ENCODE measurements at regions not wholly inside any gene's neighbourhood (a gene's known extent, or its start where the extent isn't known, plus 50 kb on each side); places are given as distances from the start of the nearest gene placed in this dataset.
"Not testable (repeated sequence)": the region's sequence is repeated elsewhere in the genome, so short reads cannot be mapped to it uniquely, and the experiment has no call there.

GRCh38 chr7:11988186-11988585 lies 156.2 kb upstream of the THSD7A start:
- in situ Hi-C loops (cut with HindIII; ENCODE audit: low sequenced_read_pairs) = no loop called here

DNA sequence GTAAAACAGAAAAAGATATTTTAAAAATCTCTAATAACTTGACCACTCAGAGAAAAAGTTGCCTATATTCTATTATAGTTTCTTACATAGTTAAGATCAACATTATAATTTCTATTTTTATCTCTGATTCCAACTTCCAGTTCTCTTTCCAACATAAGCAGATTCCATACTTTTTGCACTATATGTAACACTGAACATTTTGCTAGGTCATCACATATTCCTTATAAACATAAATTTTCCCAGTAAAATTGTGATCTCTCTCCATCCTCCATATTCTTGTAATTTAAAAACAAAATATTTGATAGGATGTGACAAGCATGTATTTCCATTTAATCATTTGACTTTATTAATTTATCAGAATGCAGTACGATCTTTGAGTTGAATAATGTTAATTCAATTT lies 170.4 kb upstream of the THSD7A start:
- in situ Hi-C loops (cut with HindIII; ENCODE audit: low sequenced_read_pairs) = no loop called here

GRCh38 chr7:12004581-12004980 lies 172.6 kb upstream of the THSD7A start:
- in situ Hi-C loops (cut with HindIII; ENCODE audit: low sequenced_read_pairs) = no loop called here

- in situ Hi-C loops (cut with HindIII; ENCODE audit: low sequenced_read_pairs) = no loop called here
These were observed 175.6 kb upstream of the THSD7A start for GRCh38 chr7:12007576-12007975.

- in situ Hi-C loops (cut with HindIII; ENCODE audit: low sequenced_read_pairs) = no loop called here
These were observed 182.0 kb upstream of the THSD7A start for GRCh38 chr7:12013983-12014382.

DNA sequence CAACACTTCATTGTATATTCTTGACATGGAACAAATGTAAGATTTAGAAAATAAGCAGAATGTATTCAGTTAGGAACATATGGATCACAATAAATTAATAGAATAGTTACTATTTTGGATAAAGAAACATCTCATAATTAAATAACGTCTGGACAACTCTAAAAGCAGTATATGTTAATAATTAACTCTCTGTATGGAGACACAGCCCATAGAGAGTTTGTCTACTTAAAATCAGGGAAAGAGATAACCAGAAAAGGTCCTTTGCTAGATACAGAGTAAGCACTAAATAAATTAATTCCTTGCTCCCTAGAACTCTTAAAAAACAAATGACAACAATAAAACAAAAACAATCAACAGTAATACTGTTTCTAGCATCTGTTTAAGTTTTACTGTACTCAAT lies 184.4 kb upstream of the THSD7A start:
- in situ Hi-C loops (cut with HindIII; ENCODE audit: low sequenced_read_pairs) = no loop called here

GRCh38 chr7:12017046-12017445 lies 185.0 kb upstream of the THSD7A start:
- in situ Hi-C loops (cut with HindIII; ENCODE audit: low sequenced_read_pairs) = no loop called here

GRCh38 chr7:12022011-12022410 lies 189.1 kb upstream of the TMEM106B start:
- in situ Hi-C loops (cut with HindIII; ENCODE audit: low sequenced_read_pairs) = not testable (repeated sequence)

DNA sequence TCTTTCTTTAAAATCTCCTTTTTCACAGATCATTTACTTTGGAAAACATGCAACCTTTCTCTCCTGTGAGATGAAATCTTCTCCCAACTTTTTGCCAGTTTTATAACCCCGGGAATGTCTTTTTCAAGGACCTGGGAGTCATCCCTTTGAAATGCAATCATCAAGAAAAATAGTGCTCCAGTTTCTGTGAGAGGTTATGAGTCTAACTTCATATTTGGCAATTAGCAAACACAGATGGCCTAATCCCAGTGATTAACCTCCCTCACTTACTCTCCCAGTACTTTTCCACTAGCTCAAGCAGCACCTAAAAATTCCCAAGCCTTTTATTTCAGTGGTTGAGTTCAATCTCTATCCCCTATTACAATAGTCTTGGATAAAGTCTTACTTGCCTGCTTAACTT lies 185.8 kb upstream of the TMEM106B start:
- in situ Hi-C loops (cut with HindIII; ENCODE audit: low sequenced_read_pairs) = no loop called here

DNA sequence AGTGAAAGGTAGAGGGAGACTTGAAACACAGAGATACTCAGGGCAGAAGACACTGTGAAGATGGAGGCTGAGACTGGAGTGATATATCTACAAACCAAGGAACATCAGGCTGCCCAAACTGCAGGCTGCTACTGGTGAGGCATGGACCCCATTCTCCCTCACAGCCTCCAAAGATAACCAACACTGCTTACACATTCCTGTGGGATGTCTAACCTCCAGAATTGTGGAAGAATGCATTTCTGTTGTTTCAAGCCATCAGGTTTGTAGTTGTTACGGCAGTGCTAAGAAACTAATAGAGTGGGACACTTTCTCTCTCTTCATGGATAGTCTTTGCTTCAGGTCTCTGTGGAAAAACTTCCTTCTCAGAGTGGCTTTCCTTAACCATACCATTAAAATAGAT lies 182.6 kb upstream of the TMEM106B start:
- in situ Hi-C loops (cut with HindIII; ENCODE audit: low sequenced_read_pairs) = no loop called here

- in situ Hi-C loops (cut with HindIII; ENCODE audit: low sequenced_read_pairs) = no loop called here
These were observed 181.0 kb upstream of the TMEM106B start for GRCh38 chr7:12030116-12030515.

DNA sequence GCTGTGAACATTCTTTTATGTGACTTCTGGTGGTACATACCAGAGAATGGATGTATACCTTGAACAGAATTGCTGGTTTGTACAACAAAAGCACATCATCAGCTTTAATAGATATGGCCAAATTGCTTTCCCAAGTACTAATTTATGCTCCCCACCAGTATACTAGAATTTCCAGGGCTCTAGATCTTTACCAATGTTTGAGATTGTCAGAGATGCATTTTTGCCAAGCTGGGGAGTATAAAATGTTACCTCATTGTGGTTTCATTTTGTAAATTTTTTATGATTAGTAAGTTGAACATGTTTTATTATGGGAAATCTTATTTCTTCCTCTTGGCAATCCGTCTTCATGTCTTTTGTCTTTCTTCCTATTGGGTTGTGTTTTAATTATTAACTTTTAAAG lies 179.9 kb upstream of the TMEM106B start:
- in situ Hi-C loops (cut with HindIII; ENCODE audit: low sequenced_read_pairs) = no loop called here

GRCh38 chr7:12031638-12032037 lies 179.5 kb upstream of the TMEM106B start:
- in situ Hi-C loops (cut with HindIII; ENCODE audit: low sequenced_read_pairs) = no loop called here

DNA sequence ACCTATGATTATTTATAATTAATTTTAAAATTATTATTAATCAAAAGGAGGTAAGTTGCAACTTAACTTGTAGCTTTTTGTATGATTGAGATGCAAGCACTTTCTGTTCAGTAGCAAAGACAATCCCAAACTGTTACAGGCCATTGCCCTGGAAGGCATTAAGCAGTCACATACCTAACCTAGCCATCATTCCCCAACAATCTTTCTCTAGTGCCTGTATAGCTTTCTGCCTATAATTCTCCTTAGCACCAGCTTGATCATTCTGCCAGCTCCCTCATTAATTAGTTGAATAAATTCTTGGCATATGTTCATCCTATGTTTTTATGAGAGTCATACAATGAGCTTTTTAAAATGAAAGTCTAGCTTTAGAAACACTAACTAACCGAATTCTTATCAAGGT lies 178.9 kb upstream of the TMEM106B start:
- in situ Hi-C loops (cut with HindIII; ENCODE audit: low sequenced_read_pairs) = no loop called here

DNA sequence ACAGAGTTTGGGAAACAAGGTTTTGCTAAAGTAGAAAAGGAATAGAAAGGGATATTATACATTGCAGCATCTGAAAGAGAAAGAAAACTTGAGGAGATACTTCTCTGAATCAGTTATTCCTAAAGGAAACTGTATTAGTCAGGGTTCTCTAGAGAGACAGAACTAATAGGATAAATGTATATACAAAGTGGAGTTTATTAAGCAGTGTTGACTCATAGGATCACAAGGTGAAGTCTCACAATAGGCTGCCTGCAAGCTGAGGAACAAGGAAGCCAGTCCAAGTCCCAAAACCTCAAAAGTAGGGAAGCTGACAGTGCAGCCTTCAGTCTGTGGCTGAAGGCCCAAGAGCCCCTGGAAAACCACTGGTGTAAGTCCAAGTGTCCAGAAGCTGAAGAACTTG lies 167.6 kb upstream of the TMEM106B start:
- in situ Hi-C loops (cut with HindIII; ENCODE audit: low sequenced_read_pairs) = not testable (repeated sequence)

DNA sequence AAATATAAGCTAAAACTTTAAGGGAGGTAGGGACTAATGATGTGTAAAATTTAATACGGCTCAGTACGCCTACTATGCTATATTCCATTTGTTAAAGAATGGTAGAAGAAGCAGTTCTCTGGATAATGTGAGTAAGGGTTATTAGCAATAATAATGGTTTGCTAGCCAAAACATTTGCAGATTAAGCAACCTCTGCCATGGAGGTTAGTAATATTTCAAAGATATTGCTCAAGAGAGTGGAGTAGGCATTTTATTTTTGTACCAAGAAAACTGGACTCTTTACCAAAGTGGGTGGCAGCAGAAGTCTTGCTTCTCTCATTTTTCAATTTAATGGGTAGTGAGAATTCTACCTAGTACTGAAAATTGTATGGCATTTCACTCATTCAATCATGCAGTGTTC lies 158.9 kb upstream of the TMEM106B start:
- in situ Hi-C loops (cut with HindIII; ENCODE audit: low sequenced_read_pairs) = no loop called here

DNA sequence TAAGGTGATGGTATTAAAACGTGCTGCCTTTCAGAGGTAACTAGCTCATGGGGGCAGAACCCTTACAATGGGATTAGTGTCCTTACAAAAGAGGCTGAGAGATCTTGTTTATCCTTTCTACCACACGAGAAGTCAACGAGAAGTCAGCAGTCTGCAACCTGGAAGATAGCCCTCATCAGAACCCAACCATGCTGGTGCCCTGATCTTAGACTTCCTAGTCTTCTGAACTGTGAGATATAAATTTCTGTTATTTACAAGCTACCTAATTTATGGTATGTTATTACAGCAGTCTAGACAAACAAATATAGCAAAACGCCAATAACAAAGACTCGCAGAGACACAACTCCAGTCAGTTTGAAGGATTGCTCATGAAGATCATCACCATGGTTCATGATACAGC lies 157.5 kb upstream of the TMEM106B start:
- in situ Hi-C loops (cut with HindIII; ENCODE audit: low sequenced_read_pairs) = no loop called here

GRCh38 chr7:12054830-12055229 lies 156.3 kb upstream of the TMEM106B start:
- in situ Hi-C loops (cut with HindIII; ENCODE audit: low sequenced_read_pairs) = no loop called here

- in situ Hi-C loops (cut with HindIII; ENCODE audit: low sequenced_read_pairs) = no loop called here
These were observed 154.7 kb upstream of the TMEM106B start for GRCh38 chr7:12056381-12056780.

GRCh38 chr7:12056977-12057376 lies 154.1 kb upstream of the TMEM106B start:
- in situ Hi-C loops (cut with HindIII; ENCODE audit: low sequenced_read_pairs) = no loop called here

DNA sequence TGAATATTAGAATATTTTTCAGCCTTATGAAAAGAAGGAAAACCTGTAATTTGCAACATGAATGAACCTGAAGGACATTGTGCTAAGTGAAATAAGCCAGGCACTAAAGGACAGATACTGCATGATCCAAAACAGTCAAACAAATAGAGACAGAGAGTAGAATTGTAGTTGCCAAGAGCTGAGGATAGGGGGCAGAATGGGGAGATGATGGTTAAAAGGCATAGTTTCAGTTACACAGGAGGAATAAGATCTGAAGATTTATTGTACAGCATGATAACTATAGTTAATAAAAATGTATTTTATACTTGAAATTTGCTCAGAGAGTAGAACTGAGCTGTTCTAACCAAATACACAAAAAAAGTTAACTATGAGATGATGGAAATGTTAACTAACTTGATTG lies 149.0 kb upstream of the TMEM106B start:
- in situ Hi-C loops (cut with HindIII; ENCODE audit: low sequenced_read_pairs) = no loop called here

GRCh38 chr7:12064586-12065127 lies 146.4 kb upstream of the TMEM106B start:
- in situ Hi-C loops (cut with HindIII; ENCODE audit: low sequenced_read_pairs) = no loop called here

- in situ Hi-C loops (cut with HindIII; ENCODE audit: low sequenced_read_pairs) = no loop called here
These were observed 145.1 kb upstream of the TMEM106B start for GRCh38 chr7:12066004-12066403.

GRCh38 chr7:12066521-12066920 lies 144.6 kb upstream of the TMEM106B start:
- in situ Hi-C loops (cut with HindIII; ENCODE audit: low sequenced_read_pairs) = no loop called here
